IMR-90 (cell line): ENCODE measurements at regions not wholly inside any gene's neighbourhood (a gene's known extent, or its start where the extent isn't known, plus 50 kb on each side); places are given as distances from the start of the nearest gene placed in this dataset.

Experiments used
- ATAC-seq: fragments of 200-7000 bp; cut with Tn5 transposase; 2 replicates; pipeline ENCODE4 v1.9.1; 2020; ENCODE audit warnings: low read depth, mild to moderate bottlenecking, moderate library complexity
- BruUV-seq: library from RNA; stranded (reverse); fragments of 400-500 nt; replicated peaks from 2 replicates; lab custom pipeline; 2021; lab: Mats Ljungman, UMichigan
- CTCF ChIA-PET: fragments of 300-600 bp; formaldehyde crosslinking; extraction: SDS; loops from one replicate; lab custom pipeline; 2021; ENCODE audit warnings: antibody characterized with exemption; lab: Yijun Ruan, JAX
- POLR2A ChIA-PET: fragments of 300-600 bp; sonication (Branson Sonifier 250); formaldehyde crosslinking; loops from one replicate; lab custom pipeline; 2022; ENCODE audit warnings: antibody characterized with exemption; ENCODE audit not compliant: unreplicated experiment; lab: Charles Lee
- DNase-seq: peaks from one replicate; pipeline ENCODE4 v3.0.0; 2013
- H2AFZ ChIP-seq: replicated peaks from 2 replicates; pipeline ENCODE3; 2013; ENCODE audit warnings: low read length, mild to moderate bottlenecking; ENCODE audit not compliant: poor library complexity
- H2AK5ac ChIP-seq: 2 replicates; pipeline ENCODE4 v1.6.1; 2013; ENCODE audit warnings: low read depth, low read length, inconsistent platforms
- H2AK9ac ChIP-seq: replicated peaks from 2 replicates; pipeline ENCODE3; 2013; ENCODE audit warnings: mild to moderate bottlenecking, low read depth, low read length, moderate library complexity; ENCODE audit not compliant: poor library complexity
- H2BK120ac ChIP-seq: 2 replicates; pipeline ENCODE4 v1.6.1; 2013; ENCODE audit warnings: low read depth, low read length, inconsistent platforms
- H2BK15ac ChIP-seq: 3 replicates; pipeline ENCODE4 v1.6.1; 2013; ENCODE audit warnings: low read depth, low read length, inconsistent platforms
- H2BK20ac ChIP-seq: 2 replicates; pipeline ENCODE4 v1.6.1; 2013; ENCODE audit warnings: low read depth, mild to moderate bottlenecking, inconsistent platforms, low read length, moderate library complexity
- H2BK5ac ChIP-seq: 2 replicates; pipeline ENCODE4 v1.6.1; 2013; ENCODE audit warnings: mild to moderate bottlenecking, low read depth, low read length, inconsistent platforms; ENCODE audit not compliant: poor library complexity, severe bottlenecking
- H3K14ac ChIP-seq: replicated peaks from 2 replicates; pipeline ENCODE4 v1.6.1; 2013; ENCODE audit warnings: low read depth, low read length, inconsistent platforms
- H3K18ac ChIP-seq: 2 replicates; pipeline ENCODE4 v1.6.1; 2013; ENCODE audit warnings: low read depth, low read length, control low read depth
- H3K23ac ChIP-seq: 2 replicates; pipeline ENCODE4 v1.6.1; 2013; ENCODE audit warnings: low read depth, low read length, inconsistent platforms
- H3K27ac ChIP-seq: 2 replicates; pipeline ENCODE4 v1.5.1; 2013; ENCODE audit warnings: mild to moderate bottlenecking, control low read depth, low read length; ENCODE audit not compliant: insufficient read depth
- H3K27me3 ChIP-seq: 2 replicates; pipeline ENCODE4 v1.6.1; 2013; ENCODE audit warnings: low read length; ENCODE audit not compliant: control insufficient read depth, insufficient read depth
- H3K36me3 ChIP-seq: 2 replicates; pipeline ENCODE4 v1.6.1; 2013; ENCODE audit warnings: low read length, mixed read lengths; ENCODE audit not compliant: control insufficient read depth, insufficient read depth
- H3K4ac ChIP-seq: 2 replicates; pipeline ENCODE4 v1.6.1; 2013; ENCODE audit warnings: low read depth, low read length, inconsistent platforms
- H3K4me1 ChIP-seq: 2 replicates; pipeline ENCODE4 v1.6.1; 2013; ENCODE audit warnings: low read length, mixed read lengths; ENCODE audit not compliant: control insufficient read depth, insufficient read depth
- H3K4me2 ChIP-seq: 2 replicates; pipeline ENCODE4 v1.6.1; 2013; ENCODE audit warnings: low read depth, mild to moderate bottlenecking, control low read depth, low read length, moderate library complexity
- H3K4me3 ChIP-seq: 2 replicates; pipeline ENCODE4 v1.5.1; 2013; ENCODE audit warnings: low read depth, mild to moderate bottlenecking, control low read depth, low read length, moderate library complexity; ENCODE audit not compliant: insufficient read depth
- H3K56ac ChIP-seq: 2 replicates; pipeline ENCODE4 v1.6.1; 2013; ENCODE audit warnings: low read length, inconsistent platforms; ENCODE audit not compliant: insufficient read depth; ENCODE audit errors: extremely low read depth
- H3K79me1 ChIP-seq, 2 experiments: 2 replicates each; pipeline ENCODE4 v1.6.1; 2013; ENCODE audit warnings: low read length in 2 of 2, inconsistent platforms in 1 of 2, low read depth in 1 of 2
- H3K9ac ChIP-seq: 2 replicates; pipeline ENCODE4 v1.6.1; 2013; ENCODE audit warnings: low read depth, low read length, control low read depth
- H3K9me1 ChIP-seq: 2 replicates; pipeline ENCODE4 v1.6.1; 2013; ENCODE audit warnings: low read length, inconsistent platforms; ENCODE audit not compliant: insufficient read depth
- H3K9me3 ChIP-seq: 2 replicates; pipeline ENCODE4 v1.6.1; 2013; ENCODE audit warnings: low read length; ENCODE audit not compliant: control insufficient read depth, insufficient read depth
- H4K20me1 ChIP-seq: 2 replicates; pipeline ENCODE4 v1.6.1; 2013; ENCODE audit warnings: low read length, inconsistent platforms; ENCODE audit not compliant: insufficient read depth
- H4K5ac ChIP-seq: 2 replicates; pipeline ENCODE4 v1.6.1; 2013; ENCODE audit warnings: mild to moderate bottlenecking, low read depth, low read length, control low read depth
- H4K8ac ChIP-seq, 2 experiments: 2 replicates each; pipeline ENCODE4 v1.6.1; 2013; ENCODE audit warnings: low read depth in 2 of 2, low read length in 2 of 2, control low read depth in 1 of 2, inconsistent platforms in 1 of 2
- H4K91ac ChIP-seq: 2 replicates; pipeline ENCODE4 v1.6.1; 2013; ENCODE audit warnings: low read depth, low read length, inconsistent platforms; ENCODE audit not compliant: insufficient read depth
- BHLHE40 ChIP-seq: fragments of 150-350 bp; IDR thresholded peaks from 2 replicates; pipeline ENCODE4 v1.6.1; 2016; ENCODE audit warnings: mild to moderate bottlenecking, low read depth, low read length
- FOS ChIP-seq: fragments of 150-350 bp; IDR thresholded peaks from 2 replicates; pipeline ENCODE4 v1.6.1; 2016; ENCODE audit warnings: low read depth, low read length
- MAZ ChIP-seq: IDR thresholded peaks from 2 replicates; pipeline ENCODE4 v1.6.1; 2012; ENCODE audit warnings: low read depth, mild to moderate bottlenecking, low read length, improper control_type of control experiment, moderate library complexity, borderline replicate concordance
- POLR2A ChIP-seq: IDR thresholded peaks from 2 replicates; pipeline ENCODE4 v1.6.1; 2012; ENCODE audit warnings: mild to moderate bottlenecking, low read depth, low read length
- RAD21 ChIP-seq: IDR thresholded peaks from 2 replicates; pipeline ENCODE4 v1.6.1; 2012; ENCODE audit warnings: low read length, improper control_type of control experiment
- RFX5 ChIP-seq: IDR thresholded peaks from 2 replicates; pipeline ENCODE4 v1.8.0; 2012; ENCODE audit warnings: low read depth, mild to moderate bottlenecking, low read length, moderate library complexity
- WGBS, 2 experiments: methylation state at CpG; one replicate each; pipeline versions ENCODE4 v1.1.5 to v1.1.7; 2013; ENCODE audit warnings: missing lambda C conversion rate in 2 of 2; ENCODE audit not compliant: insufficient read length in 1 of 2; ENCODE audit errors: extremely low coverage in 2 of 2; 5-methylcytosine and 5-hydroxymethylcytosine counted together
- dilution Hi-C: fragments of 300-500 bp; cut with HindIII; formaldehyde crosslinking; loops from one replicate; pipeline ENCODE4 v1.14.3; 2018; ENCODE audit warnings: low sequenced_read_pairs; ENCODE audit not compliant: unreplicated experiment
- in situ Hi-C: fragments of 300-500 bp; cut with MboI; formaldehyde crosslinking; loops from 3 replicates; pipeline ENCODE4 v1.14.3; 2019; ENCODE audit warnings: low sequenced_read_pairs, inconsistent platforms, mixed read lengths
- intact Hi-C: fragments of 100-400 bp; cut with micrococcal nuclease; formaldehyde crosslinking; loops from 2 replicates; pipeline ENCODE4 v1.10.0; 2022
- TF ChIP-seq, protein P1 (sequence below): fragments of 150-350 bp; IDR thresholded peaks from 2 replicates; pipeline ENCODE4 v1.6.1; 2017; ENCODE audit warnings: mild to moderate bottlenecking, antibody characterized with exemption, low read length, low read depth
- TF ChIP-seq, protein P2 (sequence below): conservative IDR thresholded peaks from 2 replicates; pipeline ENCODE4 v1.5.1; 2012; ENCODE audit warnings: mild to moderate bottlenecking, low read depth, low read length, improper control_type of control experiment

DNA sequence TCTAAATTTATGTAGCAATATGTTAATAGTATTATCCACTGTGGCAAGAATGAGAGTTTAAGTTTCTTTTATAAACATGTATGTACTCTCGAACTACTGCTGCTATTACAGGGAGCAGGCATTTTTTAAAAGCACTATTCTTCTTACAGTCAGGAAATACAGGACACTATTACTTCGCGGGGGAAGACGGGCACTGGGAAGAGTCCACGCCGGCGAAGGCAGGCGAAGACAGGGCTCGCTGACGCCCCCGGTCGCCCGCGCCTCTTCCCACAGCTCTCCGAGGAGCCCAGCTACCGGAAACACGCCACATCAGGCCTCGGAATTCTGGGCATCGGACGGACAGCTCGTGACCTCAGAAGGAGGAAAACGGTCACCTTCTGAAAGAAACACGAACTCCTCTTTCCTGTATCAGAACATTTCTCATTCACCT, 90.2 kb downstream of the FAM161A start:
- TSS peak; percentile 94 for BruUV-seq
- H3K18ac ChIP-seq, result peak overlapping the region; percentile 48
- H3K79me1 ChIP-seq, result peaks cover 0 to 12% of the 10 kb centered on the region in 2 experiments; a peak in 1 of 4 replicates
- H2BK15ac ChIP-seq, result peak overlapping the region; percentile 93
- dilution Hi-C loops, result no loop called here
- H4K91ac ChIP-seq, result peak overlapping the region; percentile 83
- H3K23ac ChIP-seq, result peak overlapping the region; percentile 94
- DNase-seq (peak; percentile 89), ATAC-seq (peak; percentile 76)
- H3K36me3 ChIP-seq, result no peaks in the 10 kb centered on the region
- peak overlapping the region; percentile 37 for H4K5ac ChIP-seq
- no peaks in the 10 kb centered on the region for H3K9me3 ChIP-seq
- peak overlapping the region; percentile 69 for H3K4ac ChIP-seq
- 0 out of 2 replicates have a peak overlapping the region, but pooled peaks have one; percentile 1 for H2BK20ac ChIP-seq
- ChIA-PET POLR2A (interaction anchor here (0.6 kb wide), 1 partner anchor 102 kb away, joined by 5 read pairs; no protein-coding TSS in a partner anchor), CTCF (no interaction called here)
- peak overlapping the region; percentile 35 for H3K4me2 ChIP-seq
- H2BK5ac ChIP-seq, result peak overlapping the region; percentile 90
- intact Hi-C loops, result no loop called here
- H2AK9ac ChIP-seq, result peak overlapping the region; percentile 95
- peak overlapping the region; percentile 85 for H3K9ac ChIP-seq
- peak overlapping the region; percentile 90 for H3K14ac ChIP-seq
- H2AFZ ChIP-seq, result peak overlapping the region; percentile 92
- peak overlapping the region; percentile 89 for H3K27ac ChIP-seq
- H3K27me3 ChIP-seq, result no peaks in the 10 kb centered on the region
- H2AK5ac ChIP-seq, result peak overlapping the region; percentile 65
- H3K56ac ChIP-seq, result peak overlapping the region; percentile 98
- peak overlapping the region; percentile 50 for H3K4me3 ChIP-seq
- TF ChIP-seq, protein P1, sequence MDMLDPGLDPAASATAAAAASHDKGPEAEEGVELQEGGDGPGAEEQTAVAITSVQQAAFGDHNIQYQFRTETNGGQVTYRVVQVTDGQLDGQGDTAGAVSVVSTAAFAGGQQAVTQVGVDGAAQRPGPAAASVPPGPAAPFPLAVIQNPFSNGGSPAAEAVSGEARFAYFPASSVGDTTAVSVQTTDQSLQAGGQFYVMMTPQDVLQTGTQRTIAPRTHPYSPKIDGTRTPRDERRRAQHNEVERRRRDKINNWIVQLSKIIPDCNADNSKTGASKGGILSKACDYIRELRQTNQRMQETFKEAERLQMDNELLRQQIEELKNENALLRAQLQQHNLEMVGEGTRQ, result no peak
- TF ChIP-seq, protein P2, sequence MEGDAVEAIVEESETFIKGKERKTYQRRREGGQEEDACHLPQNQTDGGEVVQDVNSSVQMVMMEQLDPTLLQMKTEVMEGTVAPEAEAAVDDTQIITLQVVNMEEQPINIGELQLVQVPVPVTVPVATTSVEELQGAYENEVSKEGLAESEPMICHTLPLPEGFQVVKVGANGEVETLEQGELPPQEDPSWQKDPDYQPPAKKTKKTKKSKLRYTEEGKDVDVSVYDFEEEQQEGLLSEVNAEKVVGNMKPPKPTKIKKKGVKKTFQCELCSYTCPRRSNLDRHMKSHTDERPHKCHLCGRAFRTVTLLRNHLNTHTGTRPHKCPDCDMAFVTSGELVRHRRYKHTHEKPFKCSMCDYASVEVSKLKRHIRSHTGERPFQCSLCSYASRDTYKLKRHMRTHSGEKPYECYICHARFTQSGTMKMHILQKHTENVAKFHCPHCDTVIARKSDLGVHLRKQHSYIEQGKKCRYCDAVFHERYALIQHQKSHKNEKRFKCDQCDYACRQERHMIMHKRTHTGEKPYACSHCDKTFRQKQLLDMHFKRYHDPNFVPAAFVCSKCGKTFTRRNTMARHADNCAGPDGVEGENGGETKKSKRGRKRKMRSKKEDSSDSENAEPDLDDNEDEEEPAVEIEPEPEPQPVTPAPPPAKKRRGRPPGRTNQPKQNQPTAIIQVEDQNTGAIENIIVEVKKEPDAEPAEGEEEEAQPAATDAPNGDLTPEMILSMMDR, result 0 out of 2 replicates have a peak, but pooled peaks have one; percentile 22
- TF ChIP-seq FOS (no peak), RFX5 (no peak), RAD21 (peak; percentile 34), BHLHE40 (peak; percentile 35; the same call in 1 of the 2 replicates), POLR2A (peak; percentile 72; the same call in 1 of the 2 replicates), MAZ (no peak)
- peak overlapping the region; percentile 8 for H2BK120ac ChIP-seq
- H4K8ac ChIP-seq, result peak overlapping the region; percentile 95 to 98
- H3K4me1 ChIP-seq, result 0 out of 2 replicates have a peak, but pooled peaks cover 2% of the 10 kb centered on the region
- peaks cover 6% of the 10 kb centered on the region for H4K20me1 ChIP-seq
- in situ Hi-C loops, result no loop called here
- no peaks in the 10 kb centered on the region; the same call in 1 of the 2 replicates for H3K9me1 ChIP-seq
- WGBS, 2 experiments, result 3% methylated on average over 6 of the region's 23 CpGs; no CpG with 5 or more reads in 1 of the 2 experiments
